ENCODE measurements at regions not wholly inside any gene's neighbourhood (a gene's known extent, or its start where the extent isn't known, plus 50 kb on each side); places are given as distances from the start of the nearest gene placed in this dataset.
"Not testable (repeated sequence)": the region's sequence is repeated elsewhere in the genome, so short reads cannot be mapped to it uniquely, and the experiment has no call there.

DNA sequence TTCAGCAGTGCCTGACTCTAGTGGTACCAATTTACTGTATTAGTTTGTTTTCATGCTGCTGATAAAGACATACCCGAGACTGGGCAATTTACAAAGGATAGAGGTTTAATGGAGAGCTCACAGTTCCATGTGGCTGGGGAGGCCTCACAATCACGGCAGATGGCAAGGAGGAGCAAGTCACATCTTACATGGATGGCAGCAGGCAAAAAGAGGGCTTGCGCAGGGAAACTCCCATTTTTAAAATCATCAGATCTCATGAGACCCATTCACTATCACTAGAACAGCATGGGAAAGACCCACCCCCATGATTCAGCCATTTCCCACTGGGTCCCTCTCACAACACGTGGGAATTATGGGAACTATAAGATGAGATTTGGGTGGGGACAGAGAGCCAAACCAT is 243.7 kb upstream of the KLF3 start:
- 73 to 90% (median 76%) methylated on average over 4 of the region's 4 CpGs for WGBS, 3 donors
- not testable (repeated sequence) for H3K27ac ChIP-seq (ENCODE audit: low read depth, low read length)

DNA sequence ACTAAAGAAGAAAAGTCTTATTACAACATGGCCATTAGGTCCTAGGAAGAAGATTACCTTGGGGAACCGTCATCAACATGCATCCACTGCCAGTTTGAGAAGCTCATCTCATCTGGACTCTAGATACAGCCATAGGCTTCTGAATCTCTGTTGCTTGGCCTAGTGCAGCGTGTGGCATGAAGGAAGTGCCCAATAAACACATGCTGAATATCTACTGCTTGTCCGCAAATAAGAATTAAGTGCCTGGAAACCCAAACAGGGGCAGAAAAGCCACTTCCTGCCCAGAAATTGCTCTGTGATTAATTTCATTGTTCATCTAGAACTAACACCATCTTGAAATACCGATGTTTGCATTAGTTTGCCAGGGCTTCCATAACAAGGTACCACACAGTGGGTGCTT is 241.1 kb upstream of the KLF3 start:
- 76 to 93% (median 89%) methylated on average over 4 of the region's 4 CpGs for WGBS, 3 donors
- H3K27ac ChIP-seq (ENCODE audit: low read depth, low read length): no peak overlapping the region

DNA sequence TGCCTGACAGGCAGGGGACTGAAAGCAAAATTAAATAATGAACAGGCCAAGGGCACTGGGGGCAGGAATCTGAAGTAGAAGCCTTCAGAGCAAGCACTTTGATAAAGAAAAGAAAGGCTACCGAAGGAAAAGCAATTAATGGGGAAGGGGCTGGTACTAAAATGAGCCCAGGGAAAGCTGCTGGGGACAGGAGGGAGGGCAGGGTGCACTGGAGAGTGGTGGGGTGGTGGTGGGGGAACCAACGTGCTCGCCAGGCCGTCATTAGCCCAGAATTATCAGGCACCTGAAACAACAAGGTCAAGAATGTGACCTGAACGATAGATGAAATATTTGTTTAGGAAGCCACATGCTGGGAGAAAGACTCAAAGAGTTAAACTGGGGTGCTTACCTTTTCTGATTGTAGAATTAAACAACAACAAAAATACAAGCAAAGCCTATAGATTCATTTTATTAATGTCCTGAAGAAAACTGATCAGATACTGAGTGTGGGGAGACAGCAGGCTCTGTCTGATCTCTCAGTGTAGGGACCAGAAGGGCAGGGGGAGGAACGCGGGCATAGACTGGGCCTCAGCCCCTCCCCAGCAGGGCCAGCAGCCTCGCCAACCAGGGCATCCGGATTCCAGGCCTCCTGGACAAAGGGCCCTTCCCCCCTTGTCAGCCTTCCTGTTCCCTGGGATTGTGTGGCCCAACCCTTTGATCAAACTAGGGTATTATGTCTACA is 239.7 kb upstream of the KLF3 start:
- no peak overlapping the region for H3K27ac ChIP-seq (ENCODE audit: low read depth, low read length)
- 40 to 84% (median 68%) methylated on average over 9 of the region's 9 CpGs for WGBS, 3 donors

DNA sequence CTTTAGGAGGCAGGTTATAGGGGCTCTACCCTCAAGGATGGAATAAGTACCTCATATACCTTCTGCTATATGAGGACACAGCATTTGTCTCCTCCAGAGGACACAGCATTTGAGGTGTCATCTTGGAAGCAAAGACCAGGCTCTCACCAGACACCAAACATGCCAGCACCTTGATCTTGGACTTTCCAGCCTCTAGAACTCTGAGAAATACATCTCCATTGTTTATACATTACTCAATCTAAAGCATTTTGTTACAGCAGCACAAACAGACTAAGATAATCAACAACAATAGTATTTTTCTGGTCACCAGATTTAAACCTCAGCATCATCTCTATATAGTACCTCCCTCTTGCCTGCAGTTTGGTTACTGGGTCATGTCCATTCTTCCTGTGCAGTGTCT is 237.5 kb upstream of the KLF3 start:
- H3K27ac ChIP-seq (ENCODE audit: low read depth, low read length): no peak overlapping the region

DNA sequence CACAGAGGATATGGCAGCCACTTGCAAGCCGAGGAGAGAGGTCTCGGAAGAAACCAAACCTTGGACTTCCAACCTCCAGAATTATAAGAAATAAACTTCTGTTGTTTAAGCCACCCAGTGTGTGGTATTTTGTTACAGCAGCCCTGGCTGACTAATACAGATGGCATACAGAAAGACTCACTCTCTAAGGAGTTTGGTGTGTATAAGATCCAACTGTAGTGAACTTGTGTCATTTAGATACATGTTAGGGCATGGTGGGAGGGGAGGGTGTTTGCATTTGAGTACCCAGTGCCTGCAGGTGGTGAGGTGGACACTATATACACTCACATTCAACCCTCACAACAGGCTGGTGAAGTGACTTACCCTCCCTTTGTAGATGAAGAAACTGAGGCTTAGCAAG is 233.2 kb upstream of the KLF3 start:
- WGBS, 3 donors: 95 to 99% (median 96%) methylated on average over 2 of the region's 2 CpGs
- H3K27ac ChIP-seq (ENCODE audit: low read depth, low read length): no peak overlapping the region

DNA sequence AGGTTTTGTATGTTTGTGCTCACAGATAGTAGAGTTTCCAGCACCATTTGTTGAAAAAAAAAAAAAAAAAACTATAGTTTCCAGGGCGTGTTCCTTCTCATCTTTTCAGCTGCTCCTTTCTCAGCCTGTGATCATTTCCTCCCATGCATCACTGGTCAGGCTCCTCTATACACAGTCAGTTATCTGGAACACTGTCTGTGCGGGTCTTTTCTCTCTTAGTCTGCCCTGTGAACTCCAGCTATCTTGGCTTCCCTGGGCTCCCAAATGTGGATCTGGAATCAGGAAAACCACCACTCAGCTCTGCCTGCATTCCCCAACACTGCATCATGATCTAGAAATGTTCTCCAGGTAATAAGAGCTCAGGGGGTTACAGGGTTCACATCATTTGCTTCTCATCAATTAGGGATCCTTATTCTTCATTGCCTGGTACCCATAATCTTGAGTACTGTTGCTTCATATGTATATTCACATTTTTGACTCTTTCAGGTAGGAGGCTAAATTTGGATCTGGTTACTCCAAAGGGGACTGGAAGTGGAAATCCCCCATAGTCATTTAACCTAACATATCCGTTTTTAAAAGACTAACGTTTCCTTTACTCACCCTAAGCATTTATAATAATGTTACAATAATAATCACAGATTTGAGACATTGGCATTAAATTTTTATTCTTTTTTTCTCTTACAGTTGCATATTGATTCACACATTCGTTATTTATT is 221.8 kb upstream of the KLF3 start:
- H3K27ac ChIP-seq (ENCODE audit: low read depth, low read length): no peak overlapping the region
- WGBS, 3 donors: 79 to 86% (median 84%) methylated on average over 5 of the region's 5 CpGs

DNA sequence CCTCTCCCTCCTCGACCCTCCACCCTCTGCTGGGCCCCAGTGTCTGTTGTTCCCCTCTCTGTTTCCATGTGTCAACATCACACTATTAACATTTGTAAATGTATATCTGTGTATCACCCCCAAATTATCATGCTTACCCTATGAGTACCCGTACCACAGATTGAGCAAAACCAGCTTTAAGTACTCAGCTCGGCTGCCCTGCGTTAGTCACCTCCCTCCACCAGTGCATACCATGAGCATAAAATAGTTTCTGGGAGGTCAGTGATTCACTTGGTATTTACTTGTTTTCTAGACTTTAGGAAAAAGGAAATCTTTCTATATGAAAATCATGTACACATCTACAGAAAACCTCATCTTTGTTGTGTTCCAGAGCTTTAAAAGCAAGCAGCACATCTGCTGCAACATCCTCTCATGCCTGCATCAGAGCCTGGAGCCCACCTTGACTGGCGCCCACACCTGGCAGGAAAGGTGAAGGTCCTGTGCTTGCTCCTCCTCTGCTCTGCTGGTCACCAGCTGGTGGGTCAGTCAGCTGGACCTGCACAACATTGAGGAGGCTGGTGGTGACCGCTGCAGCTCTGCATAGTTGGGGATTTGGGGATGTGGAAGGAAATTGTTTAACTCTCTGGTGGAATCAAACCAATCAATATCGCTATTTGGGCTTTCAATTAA is 214.4 kb upstream of the KLF3 start:
- 55 to 91% (median 85%) methylated on average over 7 of the region's 7 CpGs for WGBS, 3 donors
- H3K27ac ChIP-seq (ENCODE audit: low read depth, low read length): no peak overlapping the region

DNA sequence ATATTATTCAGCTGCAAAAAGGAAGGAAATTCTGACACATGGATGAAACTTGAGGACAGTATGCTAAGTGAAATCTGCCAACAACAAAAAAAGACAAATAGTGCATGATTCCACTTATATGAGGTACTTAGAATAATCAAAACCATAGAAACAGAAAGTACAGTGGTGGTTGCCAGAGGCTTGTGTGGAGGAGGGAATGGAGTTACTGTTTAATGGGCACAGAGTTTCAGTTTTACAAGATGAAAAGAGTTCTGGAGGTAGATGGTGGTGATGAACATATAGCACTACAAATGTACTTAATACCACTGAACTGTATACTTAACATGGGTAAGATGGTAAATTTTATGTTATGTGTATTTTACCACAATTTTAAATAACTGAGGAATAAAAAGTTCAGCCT is 212.0 kb upstream of the KLF3 start:
- H3K27ac ChIP-seq (ENCODE audit: low read depth, low read length): no peak overlapping the region

DNA sequence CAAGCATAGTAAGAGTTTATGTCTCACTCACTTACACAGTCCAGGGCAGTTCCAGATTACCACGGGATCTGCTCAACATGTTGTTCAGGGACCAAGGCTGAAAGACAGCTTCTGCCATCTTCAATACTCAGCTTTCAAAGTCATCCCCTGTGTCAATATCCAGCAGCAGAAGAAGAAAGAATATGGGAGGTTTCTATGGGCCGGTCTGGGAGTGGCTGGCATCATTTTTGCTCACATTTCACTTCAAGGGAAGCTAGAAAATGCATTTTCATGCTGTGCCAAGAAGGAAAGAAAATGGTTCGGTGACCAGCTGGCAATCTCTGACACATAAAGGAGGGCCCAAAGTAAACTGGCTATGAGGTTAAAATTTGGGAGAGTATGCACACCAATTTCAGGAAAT is 211.5 kb upstream of the KLF3 start:
- H3K27ac ChIP-seq (ENCODE audit: low read depth, low read length): no peak overlapping the region
- WGBS, 3 donors: 76 to 85% (median 78%) methylated on average over 3 of the region's 3 CpGs

DNA sequence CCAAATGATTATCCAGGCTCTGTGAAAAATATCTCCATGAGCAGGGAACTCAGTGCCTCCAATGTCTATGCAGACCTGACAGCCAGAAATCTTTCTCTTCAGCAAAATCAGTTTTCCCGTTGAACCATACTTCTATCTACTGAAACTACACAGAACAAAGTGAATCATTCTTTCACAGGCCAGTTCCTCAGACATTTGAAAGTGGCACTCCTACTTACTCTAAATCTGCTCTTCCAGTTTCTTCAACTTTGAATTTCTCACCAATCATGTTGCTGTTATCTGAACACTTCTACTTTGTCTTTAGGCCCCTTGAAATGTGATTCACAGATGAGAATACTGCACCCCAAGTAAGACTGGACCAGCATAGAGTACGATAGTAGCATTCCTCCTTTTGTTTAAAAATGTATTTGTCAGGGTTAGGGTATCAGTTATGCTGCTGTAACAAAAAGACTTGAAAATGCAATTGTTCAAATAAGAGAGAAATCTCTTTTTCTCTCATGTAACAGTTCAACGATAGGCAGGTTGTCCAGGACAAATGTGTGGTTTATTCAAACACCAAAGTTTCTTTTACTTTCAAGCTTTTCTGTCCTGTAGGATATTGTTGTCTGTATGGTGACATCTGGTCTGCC is 210.6 kb upstream of the KLF3 start:
- H3K27ac ChIP-seq (ENCODE audit: low read depth, low read length): no peak overlapping the region
- 92 to 97% (median 96%) methylated on average over 3 of the region's 3 CpGs for WGBS, 3 donors

DNA sequence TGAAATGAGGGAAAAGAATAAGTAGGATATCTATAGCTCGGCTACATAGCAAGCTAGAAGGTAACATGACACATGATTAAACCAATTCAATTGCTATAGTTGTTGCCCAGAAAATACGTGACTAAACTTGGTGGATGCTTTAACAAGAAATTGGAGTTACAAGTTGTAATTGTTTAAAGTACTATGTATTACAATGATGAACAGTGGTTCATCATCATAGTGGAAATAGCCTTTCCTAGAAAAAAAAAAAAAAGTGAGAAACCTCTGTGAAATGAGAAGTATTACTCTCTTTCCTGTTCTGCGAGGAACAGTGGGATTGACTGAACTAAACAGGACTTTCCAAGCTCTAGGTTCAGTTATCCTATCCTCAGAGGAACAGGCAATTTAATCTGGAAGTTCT is 209.7 kb upstream of the KLF3 start:
- H3K27ac ChIP-seq (ENCODE audit: low read depth, low read length): no peak overlapping the region
- WGBS, 3 donors: 76 to 95% (median 92%) methylated on average over 3 of the region's 3 CpGs

DNA sequence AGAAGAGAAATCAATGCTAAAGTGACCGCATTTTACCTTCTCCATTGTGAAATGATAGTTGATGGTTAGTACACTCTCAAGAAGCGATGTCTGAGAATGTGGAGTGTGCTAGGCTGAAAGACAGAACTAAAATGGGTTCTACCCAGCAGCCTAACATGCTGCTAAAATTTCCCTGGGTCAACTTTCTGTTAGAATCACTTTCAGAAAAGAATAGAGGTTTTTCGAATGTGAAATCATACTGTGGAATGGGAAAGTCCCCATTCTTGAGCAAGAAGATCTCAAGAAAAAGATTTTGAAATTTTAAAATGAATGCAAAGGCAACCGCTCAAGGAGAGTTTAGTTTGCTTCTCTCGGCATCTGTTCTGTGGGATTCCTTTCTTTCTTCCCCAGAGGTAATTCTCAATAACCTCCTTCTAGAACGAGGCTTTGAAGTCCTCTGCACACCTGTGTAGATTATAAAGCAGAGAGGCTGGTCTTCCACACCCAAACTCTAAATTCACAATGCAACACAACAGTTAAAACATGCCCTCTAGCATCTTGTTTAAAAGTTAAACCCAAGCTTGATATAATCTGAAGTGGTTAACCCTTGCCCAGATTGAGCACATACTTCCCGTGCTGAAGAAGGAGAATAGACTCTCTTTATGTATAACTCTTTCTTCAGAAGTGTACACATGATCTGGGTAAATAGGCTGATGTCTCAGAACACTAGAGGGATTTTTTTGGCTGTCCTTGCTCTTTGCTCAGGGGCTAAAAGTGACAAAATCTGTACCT is 208.7 kb upstream of the KLF3 start:
- H3K27ac ChIP-seq (ENCODE audit: low read depth, low read length): no peak overlapping the region
- WGBS, 3 donors: 71 to 85% (median 83%) methylated on average over 7 of the region's 7 CpGs

DNA sequence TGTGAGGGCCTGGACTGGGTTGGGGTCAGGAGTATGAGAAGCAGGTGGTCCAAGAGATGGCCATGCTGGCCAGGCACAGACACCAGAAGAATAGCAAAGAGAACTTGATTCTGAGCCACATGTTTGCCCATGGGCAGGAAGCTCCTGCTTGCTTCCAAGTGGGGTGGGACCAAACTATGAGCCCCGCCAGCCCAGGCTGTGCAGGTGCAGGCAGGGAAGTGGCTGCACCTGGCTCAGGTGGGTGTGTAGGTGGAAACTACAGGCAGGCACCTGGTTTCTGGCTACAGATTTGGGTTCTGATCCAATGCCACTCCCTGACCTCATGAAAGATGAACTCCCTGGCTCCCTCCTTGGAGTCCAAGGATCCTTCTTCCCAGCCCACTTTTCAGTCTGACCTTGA is 207.9 kb upstream of the KLF3 start:
- 75 to 100% (median 90%) methylated on average over 1 of the region's 1 CpG for WGBS, 3 donors
- no peak overlapping the region for H3K27ac ChIP-seq (ENCODE audit: low read depth, low read length)

DNA sequence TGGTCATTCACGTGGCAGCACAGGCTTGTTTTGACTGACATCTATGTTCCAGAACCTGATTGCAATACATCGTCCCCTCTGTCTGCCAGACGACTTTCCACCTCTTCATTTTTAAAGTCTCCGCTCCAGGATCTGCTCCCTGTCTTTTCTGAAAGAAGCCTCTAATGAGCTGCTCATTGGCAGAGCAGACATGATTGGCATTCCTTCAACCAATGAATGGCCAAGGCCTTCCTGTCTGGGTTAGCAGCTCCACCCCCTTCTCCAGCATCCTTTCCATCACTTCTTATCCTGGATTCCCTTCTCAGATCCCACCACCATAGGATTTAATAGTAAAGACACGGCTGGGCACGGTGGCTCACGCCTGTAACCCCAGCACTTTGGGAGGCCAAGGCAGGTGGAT is 202.7 kb upstream of the KLF3 start:
- H3K27ac ChIP-seq (ENCODE audit: low read depth, low read length): no peak overlapping the region
- 90 to 98% (median 93%) methylated on average over 7 of the region's 7 CpGs for WGBS, 3 donors

DNA sequence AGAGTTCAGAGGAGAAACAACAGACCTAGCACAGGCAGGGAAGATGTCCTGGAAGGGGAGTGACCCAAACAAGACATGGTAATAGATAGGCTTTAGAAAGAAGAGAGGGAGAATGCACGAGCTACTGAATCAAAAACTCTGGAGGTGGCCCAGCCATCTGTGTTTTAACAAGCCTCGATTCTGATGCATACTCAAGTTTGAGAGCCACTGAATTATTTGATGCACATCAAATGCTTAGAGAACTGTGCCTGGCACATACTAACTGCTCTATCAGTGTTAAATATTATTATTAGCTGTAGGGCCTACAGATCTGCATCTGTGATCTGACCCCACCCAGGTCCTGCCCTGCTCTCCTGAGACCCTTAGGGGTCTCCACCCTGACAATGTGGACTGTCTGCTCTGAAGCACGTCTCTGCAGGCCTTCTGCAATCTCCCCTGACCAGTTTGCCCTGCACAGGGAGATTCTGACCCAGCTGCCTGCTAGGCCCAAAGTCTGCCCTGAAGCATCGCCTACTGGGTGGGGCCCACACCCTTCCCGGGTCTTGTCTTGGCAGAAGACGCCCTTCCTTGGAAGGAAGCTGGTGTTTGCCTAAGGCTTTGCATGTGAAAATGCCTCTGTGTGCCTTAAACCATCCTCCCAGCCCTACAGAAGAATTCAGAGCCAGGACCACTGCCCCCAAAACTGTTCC is 201.5 kb upstream of the KLF3 start:
- H3K27ac ChIP-seq (ENCODE audit: low read depth, low read length): no peak overlapping the region
- WGBS, 3 donors: 62 to 73% (median 70%) methylated on average over 6 of the region's 6 CpGs

DNA sequence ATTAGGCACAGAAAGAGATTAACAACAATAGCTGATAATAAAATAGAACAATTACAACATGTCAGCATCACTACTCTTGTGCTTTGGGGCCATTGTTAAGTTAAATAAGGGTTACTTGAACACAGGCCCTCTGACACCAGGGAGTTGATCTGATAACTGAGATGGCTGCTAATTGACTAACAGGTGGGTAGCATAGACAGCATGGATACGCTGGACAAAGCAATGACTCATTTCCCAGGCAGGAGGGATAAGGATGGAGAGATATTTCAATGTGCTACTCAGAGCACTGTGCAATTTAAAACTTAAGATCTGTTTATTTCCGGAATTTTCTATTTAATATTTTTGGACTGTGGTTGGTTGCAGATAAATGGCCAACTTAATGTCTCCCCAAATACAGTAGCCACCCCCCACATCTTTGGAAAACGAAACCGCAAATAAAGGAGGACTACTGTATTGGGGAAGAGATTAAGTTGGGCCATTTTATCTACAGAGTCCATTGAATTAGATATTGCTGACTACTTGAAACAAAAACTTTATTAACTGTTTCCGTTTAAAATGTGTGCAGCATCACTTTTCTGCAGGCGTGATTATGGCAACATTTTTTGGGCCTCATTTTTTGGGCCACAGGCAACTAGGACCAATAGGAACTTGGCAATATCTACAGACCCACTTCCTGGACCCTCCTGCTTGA is 200.6 kb upstream of the KLF3 start:
- no peak overlapping the region for H3K27ac ChIP-seq (ENCODE audit: low read depth, low read length)
- WGBS, 3 donors: 90 to 97% (median 90%) methylated on average over 6 of the region's 6 CpGs

DNA sequence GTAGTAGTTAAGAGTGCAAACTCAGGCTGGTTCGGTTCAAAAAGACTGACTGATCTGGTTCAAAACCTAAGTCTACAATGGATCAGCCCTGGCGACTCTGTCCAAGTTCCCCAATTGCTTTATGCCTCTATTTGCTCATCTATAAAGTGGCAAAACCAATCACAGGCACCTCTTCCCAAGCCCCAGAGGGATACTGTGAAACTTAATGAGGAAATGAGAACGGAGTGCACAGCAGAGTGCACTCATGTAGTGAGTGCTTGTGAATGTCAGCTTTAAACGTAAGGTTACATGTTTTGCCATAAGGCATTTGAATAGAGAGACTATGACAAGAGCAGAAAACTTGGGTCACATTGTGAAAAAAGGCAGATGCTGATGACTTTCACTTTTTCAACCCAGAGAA is 199.7 kb upstream of the KLF3 start:
- H3K27ac ChIP-seq (ENCODE audit: low read depth, low read length): no peak overlapping the region
- 86 to 92% (median 91%) methylated on average over 4 of the region's 4 CpGs for WGBS, 3 donors

DNA sequence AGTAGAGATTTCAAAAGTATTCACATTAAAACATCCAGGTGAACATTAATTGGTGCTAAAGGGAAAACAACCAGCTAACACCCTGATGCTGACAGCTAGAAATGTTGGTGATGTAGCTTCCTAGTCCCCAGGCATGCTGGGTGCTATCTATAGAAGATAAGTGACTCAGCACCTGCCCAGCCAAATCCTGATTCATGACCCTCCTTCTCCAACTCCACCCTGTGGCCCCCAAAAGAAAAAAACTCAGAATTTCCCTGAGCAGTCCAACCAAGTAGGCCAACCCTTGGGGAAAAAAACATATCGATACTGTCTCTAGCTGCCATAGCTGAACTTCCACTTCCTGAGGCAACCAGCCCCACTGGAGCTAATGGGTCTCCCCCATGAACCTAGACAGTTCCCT is 197.6 kb upstream of the KLF3 start:
- H3K27ac ChIP-seq (ENCODE audit: low read depth, low read length): no peak overlapping the region
- WGBS, 3 donors: 85 to 96% (median 96%) methylated on average over 1 of the region's 1 CpG
